GM12892 (cell line): ENCODE measurements at regions not wholly inside any gene's neighbourhood (a gene's known extent, or its start where the extent isn't known, plus 50 kb on each side); places are given as distances from the start of the nearest gene placed in this dataset.

Source experiments
- POLR2A ChIP-seq: IDR thresholded peaks from 2 replicates; pipeline ENCODE4 v1.6.1; 2011; ENCODE audit warnings: low read depth, low read length, control low read depth
- POLR2AphosphoS5 ChIP-seq: IDR thresholded peaks from 2 replicates; pipeline ENCODE4 v1.6.1; 2011; ENCODE audit warnings: low read depth, low read length, control low read depth
- TAF1 ChIP-seq: IDR thresholded peaks from 2 replicates; pipeline ENCODE4 v1.6.1; 2011; ENCODE audit warnings: low read depth, mild to moderate bottlenecking, control low read depth, low read length, borderline replicate concordance

DNA sequence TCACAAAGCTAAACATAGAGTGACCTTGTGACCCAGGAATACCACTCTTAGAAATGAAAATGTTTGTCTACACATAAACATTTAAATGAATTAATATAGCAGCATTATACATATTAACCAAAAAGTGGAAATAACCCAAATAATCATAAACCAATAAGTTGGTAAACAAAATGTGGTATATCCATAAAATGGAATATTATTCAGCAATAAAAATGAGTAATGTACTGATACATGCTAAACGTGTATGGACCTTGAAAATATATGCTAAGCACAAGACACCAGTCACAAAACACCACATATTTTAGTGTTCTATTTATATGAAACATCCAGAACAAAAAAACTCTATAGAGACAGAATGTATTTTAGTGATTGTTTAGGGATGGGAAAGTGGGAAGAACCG lies 68.9 kb upstream of the FUT9 start:
- TF ChIP-seq POLR2A (no peak), POLR2AphosphoS5 (no peak), TAF1 (no peak)
